ENCODE measurements at regions not wholly inside any gene's neighbourhood (a gene's known extent, or its start where the extent isn't known, plus 50 kb on each side); places are given as distances from the start of the nearest gene placed in this dataset.

- no peak for TF ChIP-seq CTCF (IDR thresholded peaks at IDR 0.05)
- no peak for TF ChIP-seq POLR2A (IDR thresholded peaks at IDR 0.05)
- no peak for TF ChIP-seq POLR2AphosphoS5 (IDR thresholded peaks at IDR 0.05)
- TF ChIP-seq EP300 (IDR thresholded peaks at IDR 0.05) = no peak
These were observed 386.9 kb upstream of the AUTS2 start for GRCh38 chr7:69211336-69211735.
